ENCODE measurements at regions not wholly inside any gene's neighbourhood (a gene's known extent, or its start where the extent isn't known, plus 50 kb on each side); places are given as distances from the start of the nearest gene placed in this dataset.

DNA sequence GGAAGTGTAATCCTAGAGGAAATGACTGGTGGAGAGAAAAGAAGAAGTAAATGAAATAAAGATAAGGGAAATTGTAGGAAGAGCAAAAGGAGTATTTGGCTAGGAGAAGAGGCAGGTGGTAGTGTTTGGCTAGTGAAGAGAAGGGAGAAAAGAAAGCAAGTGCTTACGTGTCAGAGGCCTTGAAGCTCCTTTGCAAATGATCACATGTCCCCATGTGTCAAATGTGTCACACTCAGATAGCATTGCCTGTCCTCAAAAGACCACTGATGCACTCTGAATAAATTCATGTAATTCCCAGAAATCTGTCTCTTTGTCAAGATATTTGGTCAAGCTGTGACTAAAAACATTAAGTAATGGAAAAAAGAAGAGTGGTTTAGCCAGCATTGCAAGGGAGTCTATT is 639.3 kb downstream of the TUSC7 start:
- intact Hi-C loops (cut with micrococcal nuclease): no loop called here
- Mint-ChIP-seq H3K4me1 (no peaks in the 10 kb centered on the region), H3K27me3 (no peaks in the 10 kb centered on the region), H3K36me3 (ENCODE audit: low read depth) (no peaks in the 10 kb centered on the region), H3K9me3 (no peaks in the 10 kb centered on the region), H3K27ac (no peak overlapping the region), H3K4me3 (no peak overlapping the region)
- TF ChIP-seq, protein P1, sequence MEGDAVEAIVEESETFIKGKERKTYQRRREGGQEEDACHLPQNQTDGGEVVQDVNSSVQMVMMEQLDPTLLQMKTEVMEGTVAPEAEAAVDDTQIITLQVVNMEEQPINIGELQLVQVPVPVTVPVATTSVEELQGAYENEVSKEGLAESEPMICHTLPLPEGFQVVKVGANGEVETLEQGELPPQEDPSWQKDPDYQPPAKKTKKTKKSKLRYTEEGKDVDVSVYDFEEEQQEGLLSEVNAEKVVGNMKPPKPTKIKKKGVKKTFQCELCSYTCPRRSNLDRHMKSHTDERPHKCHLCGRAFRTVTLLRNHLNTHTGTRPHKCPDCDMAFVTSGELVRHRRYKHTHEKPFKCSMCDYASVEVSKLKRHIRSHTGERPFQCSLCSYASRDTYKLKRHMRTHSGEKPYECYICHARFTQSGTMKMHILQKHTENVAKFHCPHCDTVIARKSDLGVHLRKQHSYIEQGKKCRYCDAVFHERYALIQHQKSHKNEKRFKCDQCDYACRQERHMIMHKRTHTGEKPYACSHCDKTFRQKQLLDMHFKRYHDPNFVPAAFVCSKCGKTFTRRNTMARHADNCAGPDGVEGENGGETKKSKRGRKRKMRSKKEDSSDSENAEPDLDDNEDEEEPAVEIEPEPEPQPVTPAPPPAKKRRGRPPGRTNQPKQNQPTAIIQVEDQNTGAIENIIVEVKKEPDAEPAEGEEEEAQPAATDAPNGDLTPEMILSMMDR (IDR thresholded peaks at IDR 0.05): no peak
- ChIA-PET CTCF (no interaction called here), POLR2A (no interaction called here)
- ATAC-seq (ENCODE audit: low read depth) (no peak), DNase-seq (no peak)

DNA sequence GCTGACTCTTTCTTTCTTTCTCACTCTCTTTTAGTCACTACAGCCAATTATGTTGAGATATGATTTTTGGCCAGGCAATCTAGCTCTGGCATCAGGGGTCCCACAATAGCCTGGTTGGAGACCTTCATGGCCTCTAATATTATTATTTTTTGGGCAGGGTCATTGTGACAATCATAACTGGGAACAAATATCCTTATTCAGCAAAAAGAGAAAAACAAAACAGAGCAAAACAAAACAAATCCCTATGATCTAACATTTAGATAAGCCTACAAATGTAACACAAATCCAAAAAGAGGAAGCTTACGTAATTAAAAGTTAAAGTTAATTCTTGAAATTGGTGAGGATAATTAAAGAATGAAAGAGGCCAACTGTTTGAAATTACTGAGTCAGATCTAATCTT is 640.0 kb downstream of the TUSC7 start:
- DNase-seq: no peak
- no peak for ATAC-seq (ENCODE audit: low read depth)
- intact Hi-C loops (cut with micrococcal nuclease): no loop called here
- Mint-ChIP-seq H3K27ac (no peak overlapping the region), H3K4me3 (no peak overlapping the region), H3K9me3 (no peaks in the 10 kb centered on the region), H3K4me1 (no peaks in the 10 kb centered on the region), H3K27me3 (no peaks in the 10 kb centered on the region), H3K36me3 (ENCODE audit: low read depth) (no peaks in the 10 kb centered on the region)
- POLR2A ChIA-PET: no interaction called here
- TF ChIP-seq, protein P1 (IDR thresholded peaks at IDR 0.05): no peak
- CTCF ChIA-PET: no interaction called here

DNA sequence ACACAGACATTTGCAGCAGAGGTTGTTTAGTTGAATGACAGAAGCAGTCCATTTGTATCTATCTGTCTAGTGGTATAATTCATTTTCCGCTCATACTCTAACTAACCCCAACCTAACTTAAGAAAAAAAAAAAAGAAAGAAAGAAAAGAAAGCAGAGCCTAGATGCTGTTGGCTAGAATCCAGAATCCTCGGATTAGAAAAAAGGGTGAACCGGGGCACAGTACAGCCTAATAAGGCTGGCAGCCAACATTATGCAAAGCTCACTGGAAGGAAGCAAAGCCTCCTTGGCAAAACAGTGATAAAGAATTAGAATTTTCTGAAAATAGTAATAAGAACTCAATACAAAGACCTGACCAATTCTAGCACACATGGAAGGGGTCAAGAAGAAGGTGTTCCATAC is 640.8 kb downstream of the TUSC7 start:
- TF ChIP-seq, protein P1 (IDR thresholded peaks at IDR 0.05): no peak
- H3K4me3 Mint-ChIP-seq: no peak overlapping the region

DNA sequence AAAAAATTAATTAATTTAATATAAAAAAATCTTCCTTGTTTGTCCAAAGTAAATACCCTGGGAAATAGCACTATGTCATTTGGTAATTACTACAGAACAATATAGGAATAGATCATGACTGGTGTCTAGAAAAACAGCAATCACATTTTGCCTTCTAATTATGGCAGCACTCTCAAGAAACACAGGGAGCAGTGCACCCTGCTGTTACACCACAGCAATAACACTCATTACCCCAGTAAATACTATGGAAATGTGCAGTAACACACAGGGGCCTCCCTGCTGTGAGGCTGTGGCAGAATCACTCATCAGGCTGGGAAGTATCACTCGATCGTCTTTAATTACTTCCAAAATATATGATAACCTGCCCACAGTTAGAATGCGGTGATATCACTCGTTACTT is 646.0 kb downstream of the TUSC7 start:
- H3K9me3 Mint-ChIP-seq: no peaks in the 10 kb centered on the region
- no peak for ATAC-seq (ENCODE audit: low read depth)
- intact Hi-C loops (cut with micrococcal nuclease): no loop called here
- no peak overlapping the region for H3K27ac Mint-ChIP-seq
- TF ChIP-seq, protein P1 (IDR thresholded peaks at IDR 0.05): no peak
- H3K36me3 Mint-ChIP-seq (ENCODE audit: low read depth): no peaks in the 10 kb centered on the region
- no peak for DNase-seq
- H3K4me1 Mint-ChIP-seq: no peaks in the 10 kb centered on the region
- ChIA-PET CTCF (no interaction called here), POLR2A (no interaction called here)
- no peaks in the 10 kb centered on the region for H3K27me3 Mint-ChIP-seq
- no peak overlapping the region for H3K4me3 Mint-ChIP-seq

More for the DNA sequence above, 640.8 kb downstream of the TUSC7 start:
- Mint-ChIP-seq H3K27me3 (no peaks in the 10 kb centered on the region), H3K9me3 (no peaks in the 10 kb centered on the region), H3K27ac (no peak overlapping the region), H3K36me3 (ENCODE audit: low read depth) (no peaks in the 10 kb centered on the region), H3K4me1 (no peaks in the 10 kb centered on the region)
- ChIA-PET CTCF (no interaction called here), POLR2A (no interaction called here)
- DNase-seq: no peak
- intact Hi-C loops (cut with micrococcal nuclease): no loop called here
- no peak for ATAC-seq (ENCODE audit: low read depth)

DNA sequence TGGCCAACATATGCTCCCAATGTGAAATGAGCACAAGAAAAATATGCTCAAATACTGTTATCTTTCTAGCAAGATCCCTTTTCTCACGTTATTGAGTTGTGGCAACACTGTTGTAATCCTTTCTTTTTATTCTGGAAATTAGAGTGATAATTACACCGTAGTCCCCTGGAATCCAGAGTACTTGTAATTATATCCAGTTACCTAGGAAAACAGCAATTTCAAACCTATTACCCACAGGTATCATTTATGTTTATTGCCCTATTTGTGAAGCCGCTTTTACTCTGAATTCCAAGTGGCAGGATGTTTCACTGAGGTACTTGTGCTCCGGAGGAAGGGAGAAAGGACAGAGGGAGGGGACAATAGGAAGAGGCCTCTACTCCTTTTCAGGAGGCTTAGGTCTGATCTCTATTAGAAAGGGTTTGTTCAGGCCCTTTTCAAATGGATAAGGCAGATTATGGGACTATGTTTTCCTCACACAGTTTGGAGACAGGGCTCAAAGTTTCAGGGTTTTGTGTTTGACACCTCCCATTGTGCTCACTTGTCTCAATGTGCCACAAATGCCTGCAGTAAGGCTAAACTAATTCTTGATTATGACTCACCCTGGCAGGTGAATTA is 646.6 kb downstream of the TUSC7 start:
- ChIA-PET CTCF (no interaction called here), POLR2A (no interaction called here)
- intact Hi-C loops (cut with micrococcal nuclease): no loop called here

More for the DNA sequence above, 646.6 kb downstream of the TUSC7 start:
- no peak for DNase-seq
- Mint-ChIP-seq H3K36me3 (ENCODE audit: low read depth) (no peaks in the 10 kb centered on the region), H3K4me1 (no peaks in the 10 kb centered on the region), H3K27me3 (no peaks in the 10 kb centered on the region), H3K4me3 (no peak overlapping the region), H3K9me3 (no peaks in the 10 kb centered on the region), H3K27ac (no peak overlapping the region)
- ATAC-seq (ENCODE audit: low read depth): no peak
- TF ChIP-seq, protein P1 (IDR thresholded peaks at IDR 0.05): no peak
